IMR-90 (cell line): ENCODE measurements at regions not wholly inside any gene's neighbourhood (a gene's known extent, or its start where the extent isn't known, plus 50 kb on each side); places are given as distances from the start of the nearest gene placed in this dataset.
A peak's percentile ranks its signal among the peaks of the same experiment; 100 is the strongest.

Source experiments
- ATAC-seq: fragments of 200-7000 bp; cut with Tn5 transposase; 2 replicates; pipeline ENCODE4 v1.9.1; 2020; ENCODE audit warnings: low read depth, mild to moderate bottlenecking, moderate library complexity
- BruUV-seq: library from RNA; stranded (reverse); fragments of 400-500 nt; replicated peaks from 2 replicates; lab custom pipeline; 2021; lab: Mats Ljungman, UMichigan
- CTCF ChIA-PET: fragments of 300-600 bp; formaldehyde crosslinking; extraction: SDS; loops from one replicate; lab custom pipeline; 2021; ENCODE audit warnings: antibody characterized with exemption; lab: Yijun Ruan, JAX
- POLR2A ChIA-PET: fragments of 300-600 bp; sonication (Branson Sonifier 250); formaldehyde crosslinking; loops from one replicate; lab custom pipeline; 2022; ENCODE audit warnings: antibody characterized with exemption; ENCODE audit not compliant: unreplicated experiment; lab: Charles Lee
- DNase-seq: peaks from one replicate; pipeline ENCODE4 v3.0.0; 2013
- H2AFZ ChIP-seq: replicated peaks from 2 replicates; pipeline ENCODE3; 2013; ENCODE audit warnings: low read length, mild to moderate bottlenecking; ENCODE audit not compliant: poor library complexity
- H2AK5ac ChIP-seq: 2 replicates; pipeline ENCODE4 v1.6.1; 2013; ENCODE audit warnings: low read depth, low read length, inconsistent platforms
- H2AK9ac ChIP-seq: replicated peaks from 2 replicates; pipeline ENCODE3; 2013; ENCODE audit warnings: mild to moderate bottlenecking, low read depth, low read length, moderate library complexity; ENCODE audit not compliant: poor library complexity
- H2BK120ac ChIP-seq: 2 replicates; pipeline ENCODE4 v1.6.1; 2013; ENCODE audit warnings: low read depth, low read length, inconsistent platforms
- H2BK15ac ChIP-seq: 3 replicates; pipeline ENCODE4 v1.6.1; 2013; ENCODE audit warnings: low read depth, low read length, inconsistent platforms
- H2BK20ac ChIP-seq: 2 replicates; pipeline ENCODE4 v1.6.1; 2013; ENCODE audit warnings: low read depth, mild to moderate bottlenecking, inconsistent platforms, low read length, moderate library complexity
- H2BK5ac ChIP-seq: 2 replicates; pipeline ENCODE4 v1.6.1; 2013; ENCODE audit warnings: mild to moderate bottlenecking, low read depth, low read length, inconsistent platforms; ENCODE audit not compliant: poor library complexity, severe bottlenecking
- H3K14ac ChIP-seq: replicated peaks from 2 replicates; pipeline ENCODE4 v1.6.1; 2013; ENCODE audit warnings: low read depth, low read length, inconsistent platforms
- H3K18ac ChIP-seq: 2 replicates; pipeline ENCODE4 v1.6.1; 2013; ENCODE audit warnings: low read depth, low read length, control low read depth
- H3K23ac ChIP-seq: 2 replicates; pipeline ENCODE4 v1.6.1; 2013; ENCODE audit warnings: low read depth, low read length, inconsistent platforms
- H3K27ac ChIP-seq: 2 replicates; pipeline ENCODE4 v1.5.1; 2013; ENCODE audit warnings: mild to moderate bottlenecking, control low read depth, low read length; ENCODE audit not compliant: insufficient read depth
- H3K27me3 ChIP-seq: 2 replicates; pipeline ENCODE4 v1.6.1; 2013; ENCODE audit warnings: low read length; ENCODE audit not compliant: control insufficient read depth, insufficient read depth
- H3K36me3 ChIP-seq: 2 replicates; pipeline ENCODE4 v1.6.1; 2013; ENCODE audit warnings: low read length, mixed read lengths; ENCODE audit not compliant: control insufficient read depth, insufficient read depth
- H3K4ac ChIP-seq: 2 replicates; pipeline ENCODE4 v1.6.1; 2013; ENCODE audit warnings: low read depth, low read length, inconsistent platforms
- H3K4me1 ChIP-seq: 2 replicates; pipeline ENCODE4 v1.6.1; 2013; ENCODE audit warnings: low read length, mixed read lengths; ENCODE audit not compliant: control insufficient read depth, insufficient read depth
- H3K4me2 ChIP-seq: 2 replicates; pipeline ENCODE4 v1.6.1; 2013; ENCODE audit warnings: low read depth, mild to moderate bottlenecking, control low read depth, low read length, moderate library complexity
- H3K4me3 ChIP-seq: 2 replicates; pipeline ENCODE4 v1.5.1; 2013; ENCODE audit warnings: low read depth, mild to moderate bottlenecking, control low read depth, low read length, moderate library complexity; ENCODE audit not compliant: insufficient read depth
- H3K56ac ChIP-seq: 2 replicates; pipeline ENCODE4 v1.6.1; 2013; ENCODE audit warnings: low read length, inconsistent platforms; ENCODE audit not compliant: insufficient read depth; ENCODE audit errors: extremely low read depth
- H3K79me1 ChIP-seq, 2 experiments: 2 replicates each; pipeline ENCODE4 v1.6.1; 2013; ENCODE audit warnings: low read length in 2 of 2, inconsistent platforms in 1 of 2, low read depth in 1 of 2
- H3K9ac ChIP-seq: 2 replicates; pipeline ENCODE4 v1.6.1; 2013; ENCODE audit warnings: low read depth, low read length, control low read depth
- H3K9me1 ChIP-seq: 2 replicates; pipeline ENCODE4 v1.6.1; 2013; ENCODE audit warnings: low read length, inconsistent platforms; ENCODE audit not compliant: insufficient read depth
- H3K9me3 ChIP-seq: 2 replicates; pipeline ENCODE4 v1.6.1; 2013; ENCODE audit warnings: low read length; ENCODE audit not compliant: control insufficient read depth, insufficient read depth
- H4K20me1 ChIP-seq: 2 replicates; pipeline ENCODE4 v1.6.1; 2013; ENCODE audit warnings: low read length, inconsistent platforms; ENCODE audit not compliant: insufficient read depth
- H4K5ac ChIP-seq: 2 replicates; pipeline ENCODE4 v1.6.1; 2013; ENCODE audit warnings: mild to moderate bottlenecking, low read depth, low read length, control low read depth
- H4K8ac ChIP-seq, 2 experiments: 2 replicates each; pipeline ENCODE4 v1.6.1; 2013; ENCODE audit warnings: low read depth in 2 of 2, low read length in 2 of 2, control low read depth in 1 of 2, inconsistent platforms in 1 of 2
- H4K91ac ChIP-seq: 2 replicates; pipeline ENCODE4 v1.6.1; 2013; ENCODE audit warnings: low read depth, low read length, inconsistent platforms; ENCODE audit not compliant: insufficient read depth
- BHLHE40 ChIP-seq: fragments of 150-350 bp; IDR thresholded peaks from 2 replicates; pipeline ENCODE4 v1.6.1; 2016; ENCODE audit warnings: mild to moderate bottlenecking, low read depth, low read length
- CEBPB ChIP-seq: IDR thresholded peaks from 2 replicates; pipeline ENCODE4 v1.6.1; 2012; ENCODE audit warnings: low read depth, low read length, improper control_type of control experiment
- CHD1 ChIP-seq: IDR thresholded peaks from 2 replicates; pipeline ENCODE4 v1.6.1; 2012; ENCODE audit warnings: low read depth, low read length, improper control_type of control experiment
- ELK1 ChIP-seq: fragments of 150-350 bp; IDR thresholded peaks from 2 replicates; pipeline ENCODE4 v1.6.1; 2016; ENCODE audit warnings: low read depth, mild to moderate bottlenecking, low read length, moderate library complexity, borderline replicate concordance
- FOS ChIP-seq: fragments of 150-350 bp; IDR thresholded peaks from 2 replicates; pipeline ENCODE4 v1.6.1; 2016; ENCODE audit warnings: low read depth, low read length
- MAFK ChIP-seq: IDR thresholded peaks from 2 replicates; pipeline ENCODE4 v1.6.1; 2012; ENCODE audit warnings: low read depth, low read length, improper control_type of control experiment
- MAZ ChIP-seq: IDR thresholded peaks from 2 replicates; pipeline ENCODE4 v1.6.1; 2012; ENCODE audit warnings: low read depth, mild to moderate bottlenecking, low read length, improper control_type of control experiment, moderate library complexity, borderline replicate concordance
- MXI1 ChIP-seq: IDR thresholded peaks from 2 replicates; pipeline ENCODE4 v1.6.1; 2012; ENCODE audit warnings: low read depth, mild to moderate bottlenecking, low read length, moderate library complexity, borderline replicate concordance
- NFE2L2 ChIP-seq: fragments of 150-350 bp; IDR thresholded peaks from 2 replicates; pipeline ENCODE4 v1.6.1; 2016; ENCODE audit warnings: low read depth, mild to moderate bottlenecking, low read length
- POLR2A ChIP-seq: IDR thresholded peaks from 2 replicates; pipeline ENCODE4 v1.6.1; 2012; ENCODE audit warnings: mild to moderate bottlenecking, low read depth, low read length
- RAD21 ChIP-seq: IDR thresholded peaks from 2 replicates; pipeline ENCODE4 v1.6.1; 2012; ENCODE audit warnings: low read length, improper control_type of control experiment
- RCOR1 ChIP-seq: IDR thresholded peaks from 2 replicates; pipeline ENCODE4 v1.6.1; 2012; ENCODE audit warnings: mild to moderate bottlenecking, low read length, improper control_type of control experiment; ENCODE audit not compliant: insufficient replicate concordance
- RFX5 ChIP-seq: IDR thresholded peaks from 2 replicates; pipeline ENCODE4 v1.8.0; 2012; ENCODE audit warnings: low read depth, mild to moderate bottlenecking, low read length, moderate library complexity
- SMC3 ChIP-seq: fragments of 150-350 bp; IDR thresholded peaks from 2 replicates; pipeline ENCODE4 v1.6.1; 2016; ENCODE audit warnings: low read depth, mild to moderate bottlenecking, antibody characterized with exemption, low read length, moderate library complexity
- USF2 ChIP-seq: fragments of 150-350 bp; IDR thresholded peaks from 2 replicates; pipeline ENCODE4 v1.6.1; 2017; ENCODE audit warnings: mild to moderate bottlenecking, antibody characterized with exemption, low read length, low read depth
- WGBS, 2 experiments: methylation state at CpG; one replicate each; pipeline versions ENCODE4 v1.1.5 to v1.1.7; 2013; ENCODE audit warnings: missing lambda C conversion rate in 2 of 2; ENCODE audit not compliant: insufficient read length in 1 of 2; ENCODE audit errors: extremely low coverage in 2 of 2; 5-methylcytosine and 5-hydroxymethylcytosine counted together
- dilution Hi-C: fragments of 300-500 bp; cut with HindIII; formaldehyde crosslinking; loops from one replicate; pipeline ENCODE4 v1.14.3; 2018; ENCODE audit warnings: low sequenced_read_pairs; ENCODE audit not compliant: unreplicated experiment
- in situ Hi-C: fragments of 300-500 bp; cut with MboI; formaldehyde crosslinking; loops from 3 replicates; pipeline ENCODE4 v1.14.3; 2019; ENCODE audit warnings: low sequenced_read_pairs, inconsistent platforms, mixed read lengths
- intact Hi-C: fragments of 100-400 bp; cut with micrococcal nuclease; formaldehyde crosslinking; loops from 2 replicates; pipeline ENCODE4 v1.10.0; 2022
- TF ChIP-seq, protein P1 (sequence below): conservative IDR thresholded peaks from 2 replicates; pipeline ENCODE4 v1.5.1; 2012; ENCODE audit warnings: mild to moderate bottlenecking, low read depth, low read length, improper control_type of control experiment

DNA sequence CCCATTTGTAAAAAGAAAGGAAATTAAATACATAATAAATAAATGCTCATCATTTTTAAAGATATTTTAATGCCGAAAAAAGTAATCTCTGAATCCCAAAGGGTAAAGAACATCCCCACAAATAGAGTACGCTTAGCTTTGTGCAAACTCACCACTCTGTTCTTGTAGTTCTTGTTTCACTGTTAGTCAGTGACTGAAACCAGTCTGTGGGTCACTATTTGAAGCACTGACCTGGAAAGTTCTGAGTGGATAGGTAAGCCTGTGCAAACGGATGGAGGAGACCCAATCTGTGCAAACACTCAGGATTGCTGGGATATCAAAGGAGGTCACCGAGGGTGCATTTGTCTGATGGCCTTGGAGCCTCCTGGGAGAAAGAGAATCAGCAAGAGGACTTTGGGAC is 68.1 kb upstream of the TSPAN11 start:
- H3K9ac ChIP-seq, result no peak overlapping the region
- intact Hi-C loops (no loop called here), dilution Hi-C loops (no loop called here), in situ Hi-C loops (no loop called here)
- WGBS, 2 experiments, result 40% methylated on average over 2 of the region's 4 CpGs; no CpG with 5 or more reads in 1 of the 2 experiments
- no peak overlapping the region for H3K14ac ChIP-seq
- no peak overlapping the region for H3K4me2 ChIP-seq
- ATAC-seq (no peak), DNase-seq (no peak)
- H3K9me1 ChIP-seq, result no peaks in the 10 kb centered on the region
- H2BK15ac ChIP-seq, result no peak overlapping the region
- TF ChIP-seq RCOR1 (no peak), BHLHE40 (no peak), MAZ (no peak), MXI1 (no peak), RFX5 (no peak), RAD21 (no peak), ELK1 (no peak), MAFK (no peak), USF2 (no peak), POLR2A (no peak), FOS (no peak), SMC3 (no peak), NFE2L2 (no peak), CEBPB (no peak), CHD1 (no peak)
- TF ChIP-seq, protein P1, sequence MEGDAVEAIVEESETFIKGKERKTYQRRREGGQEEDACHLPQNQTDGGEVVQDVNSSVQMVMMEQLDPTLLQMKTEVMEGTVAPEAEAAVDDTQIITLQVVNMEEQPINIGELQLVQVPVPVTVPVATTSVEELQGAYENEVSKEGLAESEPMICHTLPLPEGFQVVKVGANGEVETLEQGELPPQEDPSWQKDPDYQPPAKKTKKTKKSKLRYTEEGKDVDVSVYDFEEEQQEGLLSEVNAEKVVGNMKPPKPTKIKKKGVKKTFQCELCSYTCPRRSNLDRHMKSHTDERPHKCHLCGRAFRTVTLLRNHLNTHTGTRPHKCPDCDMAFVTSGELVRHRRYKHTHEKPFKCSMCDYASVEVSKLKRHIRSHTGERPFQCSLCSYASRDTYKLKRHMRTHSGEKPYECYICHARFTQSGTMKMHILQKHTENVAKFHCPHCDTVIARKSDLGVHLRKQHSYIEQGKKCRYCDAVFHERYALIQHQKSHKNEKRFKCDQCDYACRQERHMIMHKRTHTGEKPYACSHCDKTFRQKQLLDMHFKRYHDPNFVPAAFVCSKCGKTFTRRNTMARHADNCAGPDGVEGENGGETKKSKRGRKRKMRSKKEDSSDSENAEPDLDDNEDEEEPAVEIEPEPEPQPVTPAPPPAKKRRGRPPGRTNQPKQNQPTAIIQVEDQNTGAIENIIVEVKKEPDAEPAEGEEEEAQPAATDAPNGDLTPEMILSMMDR, result no peak
- H2AFZ ChIP-seq, result peak overlapping the region; percentile 21
- no peak overlapping the region for H2BK20ac ChIP-seq
- no peaks in the 10 kb centered on the region for H3K4me1 ChIP-seq
- H4K8ac ChIP-seq, result no peak overlapping the region
- no peak overlapping the region for H2AK5ac ChIP-seq
- no peak overlapping the region for H4K91ac ChIP-seq
- no peak overlapping the region for H3K18ac ChIP-seq
- CTCF ChIA-PET, result no interaction called here
- H3K23ac ChIP-seq, result no peak overlapping the region
- H3K4ac ChIP-seq, result no peak overlapping the region
- no peak overlapping the region for H3K56ac ChIP-seq
- no peaks in the 10 kb centered on the region for H3K36me3 ChIP-seq
- H3K27me3 ChIP-seq, result peaks cover 6% of the 10 kb centered on the region; the same call in 1 of the 2 replicates
- H2AK9ac ChIP-seq, result no peak overlapping the region
- H3K27ac ChIP-seq, result no peak overlapping the region
- no peak overlapping the region for H2BK120ac ChIP-seq
- H3K4me3 ChIP-seq, result no peak overlapping the region
- POLR2A ChIA-PET, result no interaction called here
- H3K79me1 ChIP-seq, result no peaks in the 10 kb centered on the region
- no peak overlapping the region for H4K5ac ChIP-seq
- no peaks in the 10 kb centered on the region for H4K20me1 ChIP-seq
- no peaks in the 10 kb centered on the region for H3K9me3 ChIP-seq
- H2BK5ac ChIP-seq, result no peak overlapping the region
- no TSS peak for BruUV-seq
